Globus pallidus (tissue), 1 donor: ENCODE measurements at regions not wholly inside any gene's neighbourhood (a gene's known extent, or its start where the extent isn't known, plus 50 kb on each side); places are given as distances from the start of the nearest gene placed in this dataset.
"Not testable (repeated sequence)": the region's sequence is repeated elsewhere in the genome, so short reads cannot be mapped to it uniquely, and the experiment has no call there.

ENCODE experiments used
- DNase-seq: peaks from one replicate; pipeline ENCODE4 v3.0.0-alpha.2; 2015; ENCODE audit warnings: low spot score

DNA sequence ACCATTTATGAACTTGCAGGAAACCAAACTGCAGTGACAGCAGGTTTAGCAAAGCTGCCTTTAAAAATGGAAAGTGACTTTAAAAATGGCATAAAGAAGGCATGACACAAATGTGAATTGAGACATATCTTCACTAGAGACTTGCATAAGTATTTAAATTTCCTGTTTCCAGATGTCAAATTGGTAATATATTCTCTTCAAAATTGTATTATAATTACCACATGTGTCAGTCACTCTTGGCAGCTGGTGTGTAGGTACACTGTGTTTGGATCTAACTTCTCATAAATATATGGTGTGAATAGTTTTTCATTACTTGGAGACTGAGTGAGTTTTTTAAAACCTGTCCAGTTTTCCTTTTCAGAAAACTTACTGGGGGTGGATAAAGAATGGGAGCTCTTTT is 636.2 kb upstream of the SGO1 start:
- DNase-seq: no peak

DNA sequence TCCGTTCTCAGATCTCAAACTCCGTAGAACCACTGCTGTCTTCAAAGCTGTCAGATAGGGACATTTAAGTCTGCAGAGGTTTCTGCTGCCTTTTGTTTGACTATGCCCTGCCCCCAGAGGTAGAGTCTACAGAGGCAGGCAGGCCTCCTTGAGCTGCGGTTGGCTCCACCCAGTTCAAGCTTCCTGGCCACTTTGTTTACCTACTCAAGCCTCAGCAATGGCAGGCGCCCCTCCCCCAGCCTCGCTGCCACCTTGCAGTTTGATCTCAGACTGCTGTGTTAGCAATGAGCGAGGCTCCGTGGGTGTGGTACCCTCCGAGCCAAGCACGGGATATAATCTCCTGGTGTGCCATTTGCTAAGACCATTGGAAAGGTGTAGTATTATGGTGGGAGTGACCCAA is 634.9 kb upstream of the SGO1 start:
- not testable (repeated sequence) for DNase-seq

DNA sequence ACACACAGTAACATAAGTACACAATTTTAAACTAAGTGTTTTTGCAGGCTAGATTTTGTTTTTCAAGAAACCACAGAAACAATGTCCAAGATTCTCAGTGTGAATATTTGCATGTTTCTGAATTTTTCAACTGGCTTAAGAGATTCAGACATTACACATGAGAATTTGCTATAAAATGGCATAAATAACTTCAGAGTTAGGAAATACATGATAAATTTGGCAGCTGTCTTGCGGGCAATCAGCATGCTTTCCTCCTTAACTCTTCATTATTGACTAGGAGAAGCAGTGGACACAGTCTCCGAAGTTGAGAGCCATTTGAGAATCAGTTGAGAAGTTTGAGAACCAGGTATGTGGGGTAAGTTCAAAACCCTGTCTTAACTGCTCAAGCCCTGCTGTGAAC is 625.6 kb upstream of the SGO1 start:
- no peak for DNase-seq

DNA sequence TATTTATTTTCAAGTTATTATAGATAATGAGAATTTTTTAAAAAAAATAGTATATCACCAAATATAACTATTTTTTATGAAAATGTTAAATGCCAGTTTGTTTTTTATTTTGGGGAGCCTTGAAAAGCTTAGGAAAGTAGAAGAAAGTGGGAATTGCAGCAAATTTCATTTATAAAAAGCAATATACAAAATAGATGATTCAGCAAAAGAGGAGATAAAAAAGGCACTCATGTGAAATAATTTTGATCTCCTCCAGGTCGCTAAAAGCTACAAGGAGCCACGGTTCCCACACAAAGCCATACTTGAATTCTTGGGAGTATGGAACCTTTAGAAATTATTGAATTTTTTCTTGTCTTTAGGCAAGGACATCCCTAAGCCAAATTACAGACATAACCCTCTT is 625.0 kb upstream of the SGO1 start:
- DNase-seq: no peak

DNA sequence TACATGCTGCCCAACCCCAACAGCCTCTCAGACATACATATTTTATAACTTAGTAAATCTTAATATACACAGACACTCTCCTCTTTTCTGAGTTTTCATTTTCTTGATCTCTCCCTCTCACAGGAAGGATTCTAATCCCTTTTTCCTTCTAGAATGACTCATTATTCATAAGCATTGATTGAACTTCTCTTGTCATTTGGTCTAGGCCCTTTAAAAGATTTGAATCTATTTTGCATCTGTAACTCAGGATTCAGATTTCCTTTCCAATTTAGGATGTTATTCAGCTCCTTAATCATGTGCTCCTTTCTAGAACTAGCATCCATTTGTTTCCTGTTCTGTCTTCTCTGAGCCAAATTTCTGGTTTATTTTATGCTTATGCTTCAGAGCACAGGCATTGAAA is 624.5 kb upstream of the SGO1 start:
- no peak for DNase-seq

DNA sequence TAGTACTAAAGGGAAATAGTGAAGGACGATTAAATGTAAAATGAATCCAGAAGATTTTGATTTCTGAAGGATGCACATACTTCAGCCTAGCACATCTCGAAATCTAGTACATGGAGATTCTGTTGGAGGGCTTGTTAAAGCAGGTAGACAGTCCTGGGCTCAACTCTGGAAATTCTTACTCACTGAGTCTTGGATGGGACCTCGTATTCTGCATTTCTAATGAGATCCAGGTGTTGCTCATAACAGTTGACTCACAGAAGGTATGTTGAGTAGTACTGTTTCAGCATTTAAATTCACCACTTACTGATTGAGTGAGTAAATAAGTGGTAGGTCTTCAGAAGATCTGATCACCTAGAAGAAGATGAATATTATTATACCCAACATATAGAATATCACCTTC is 623.4 kb upstream of the SGO1 start:
- DNase-seq: no peak

DNA sequence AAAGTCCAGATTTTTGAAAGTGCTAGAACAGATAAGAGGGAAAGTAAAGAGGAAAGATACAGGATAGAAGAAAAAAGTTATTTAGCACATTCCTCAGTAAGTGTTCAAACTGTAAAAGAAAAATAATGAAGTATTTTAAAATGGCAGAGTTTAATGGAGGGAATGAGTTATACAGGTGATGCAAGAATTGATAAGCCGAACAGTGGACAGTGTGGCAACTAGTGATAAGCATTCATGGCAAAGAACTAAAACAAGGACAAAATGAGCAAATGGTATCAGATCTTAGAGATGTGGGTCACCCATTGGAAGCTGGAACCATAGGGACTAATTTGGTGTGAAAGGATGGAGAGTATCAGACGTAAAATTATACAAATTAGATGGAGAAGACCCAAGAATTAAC is 622.9 kb upstream of the SGO1 start:
- DNase-seq: no peak

DNA sequence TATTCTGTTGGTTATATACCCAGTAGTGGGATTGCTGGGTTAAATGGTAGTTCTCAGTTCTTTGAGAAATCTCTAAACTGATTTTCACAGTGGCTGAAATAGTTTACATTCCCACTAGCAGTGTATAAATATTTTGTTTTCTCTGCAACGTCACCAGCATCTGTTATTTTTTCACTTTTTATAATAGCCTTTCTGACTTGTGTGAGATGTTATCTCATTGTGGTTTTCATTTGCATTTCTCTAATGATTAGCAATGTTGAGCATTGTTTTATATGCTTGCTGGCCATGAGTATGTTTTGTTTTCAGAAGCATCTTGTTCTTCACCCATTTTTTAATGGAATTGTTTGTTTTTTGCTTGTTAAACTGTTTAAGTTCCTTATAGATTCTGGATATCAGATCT is 612.7 kb upstream of the SGO1 start:
- DNase-seq: no peak

DNA sequence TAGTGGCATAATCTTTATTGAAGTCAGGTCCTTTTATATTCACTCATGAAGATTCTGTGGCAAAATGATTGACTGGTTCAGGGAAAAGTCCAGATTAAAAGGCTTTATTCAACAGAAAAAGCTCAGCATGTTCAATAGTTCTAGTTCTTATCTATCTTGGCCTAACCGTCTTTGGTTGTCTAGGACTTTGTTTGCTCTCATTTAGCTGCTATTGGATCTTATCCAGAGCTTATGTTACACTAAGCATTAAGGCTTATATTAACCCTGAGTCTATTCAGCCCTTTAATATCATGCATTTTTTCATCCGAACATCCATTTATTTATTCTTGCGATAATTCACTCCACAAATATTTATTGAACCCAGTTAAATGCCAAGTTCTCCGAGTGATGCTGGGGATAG is 601.0 kb upstream of the SGO1 start:
- DNase-seq: no peak

DNA sequence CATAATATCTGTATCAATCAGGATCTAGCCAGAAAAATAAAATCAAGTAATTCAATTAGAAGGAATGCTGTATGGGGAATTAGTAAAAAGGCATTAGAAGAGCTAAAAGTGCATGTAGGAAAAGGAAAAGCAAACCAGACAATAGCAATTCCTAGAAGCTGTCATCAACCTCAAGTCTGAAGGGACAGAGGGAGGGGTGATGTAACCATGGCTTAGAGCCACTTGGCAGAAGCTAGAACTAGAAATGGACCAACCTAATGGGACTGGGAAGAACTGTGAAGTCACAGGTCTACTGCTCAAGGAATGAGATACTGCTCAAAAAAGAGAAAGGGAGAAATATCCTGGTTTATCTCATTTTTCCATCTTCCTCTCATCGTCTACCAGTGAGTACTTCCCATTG is 590.7 kb upstream of the SGO1 start:
- no peak for DNase-seq

DNA sequence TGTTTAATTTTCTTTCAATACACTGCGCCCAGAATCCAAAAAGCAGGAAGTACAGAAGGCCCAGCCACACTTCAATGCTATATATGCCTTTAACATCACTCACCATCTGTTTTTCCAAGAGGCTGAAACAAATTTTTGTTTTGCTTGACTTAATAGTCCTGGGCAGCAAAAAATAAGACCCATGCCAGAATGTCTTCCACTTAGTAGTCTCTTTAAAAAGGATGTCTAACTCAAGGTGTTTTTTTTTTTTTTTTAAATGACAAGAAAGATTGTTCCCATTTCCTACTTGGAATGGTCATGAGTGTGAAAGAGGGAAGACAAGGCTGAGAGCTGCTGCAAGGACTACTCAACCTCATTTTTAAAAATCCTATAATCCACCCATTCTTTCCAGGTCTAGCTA is 590.3 kb upstream of the SGO1 start:
- no peak for DNase-seq

DNA sequence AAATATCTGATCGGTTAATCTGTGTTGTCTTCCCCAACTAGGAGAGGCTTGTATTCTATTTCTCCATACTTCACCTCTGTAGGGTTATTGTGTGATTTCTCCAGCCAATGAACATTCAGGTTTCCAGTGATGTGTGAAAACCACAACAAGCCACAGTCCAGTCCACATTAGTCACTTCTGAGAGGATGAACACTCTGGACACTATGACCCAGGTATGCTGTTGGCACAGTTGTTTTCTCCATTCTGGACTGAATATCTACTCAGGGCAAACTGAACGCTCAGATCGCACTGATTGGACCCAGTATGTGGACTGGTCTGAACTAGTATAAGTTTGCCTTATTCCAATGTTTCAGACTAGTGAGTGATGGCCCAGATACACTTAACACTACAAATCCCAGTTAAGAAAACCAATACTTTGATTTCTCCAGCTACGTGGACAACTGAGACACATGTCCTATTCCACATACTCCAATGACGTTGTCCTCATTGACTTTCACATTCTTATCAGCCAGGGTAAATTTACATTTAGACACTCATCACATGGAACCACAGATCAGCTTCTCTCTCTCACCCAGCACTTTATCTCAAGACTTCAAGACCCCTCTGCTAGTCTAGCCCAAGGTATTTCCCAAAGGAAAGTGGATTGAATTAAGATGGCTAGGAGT is 587.4 kb upstream of the SGO1 start:
- DNase-seq: no peak

DNA sequence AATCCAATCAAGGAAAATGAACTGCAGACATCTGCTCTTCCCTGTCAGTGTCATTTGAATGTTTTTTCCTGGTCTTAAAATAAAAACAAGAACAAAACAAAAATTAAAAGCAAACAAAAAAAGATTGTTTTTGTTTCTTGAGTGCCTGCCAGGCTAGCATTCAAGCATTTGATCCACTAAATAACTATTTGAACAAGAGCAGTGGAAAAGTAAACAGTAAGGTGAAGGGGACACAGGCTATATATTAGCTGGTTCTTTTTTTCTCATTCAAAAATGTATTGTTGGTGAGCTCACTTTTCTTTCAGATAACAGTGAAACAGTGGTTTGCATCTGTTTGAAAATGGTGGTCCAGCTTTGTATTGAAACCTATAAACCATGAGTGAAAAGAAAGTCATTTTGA is 586.9 kb upstream of the SGO1 start:
- DNase-seq: no peak

DNA sequence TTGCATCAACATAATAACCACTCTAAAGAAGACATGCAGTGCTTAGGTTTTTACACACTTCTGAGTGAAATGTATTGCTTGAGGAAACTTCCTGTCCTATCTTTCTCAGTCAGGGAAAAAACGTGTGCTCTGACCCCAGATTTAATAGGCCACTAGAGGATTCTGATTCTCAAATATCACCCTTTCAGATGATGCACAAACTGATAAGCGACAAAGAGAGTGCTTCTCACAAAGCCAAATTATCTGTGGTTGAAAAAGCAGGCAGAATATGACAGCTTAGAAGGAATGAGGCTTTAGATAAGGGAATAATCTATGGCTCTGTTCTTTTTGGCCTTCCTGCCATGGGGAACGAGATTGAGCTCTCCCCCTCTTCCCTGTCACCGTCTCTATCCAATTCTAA is 583.4 kb upstream of the SGO1 start:
- no peak for DNase-seq

DNA sequence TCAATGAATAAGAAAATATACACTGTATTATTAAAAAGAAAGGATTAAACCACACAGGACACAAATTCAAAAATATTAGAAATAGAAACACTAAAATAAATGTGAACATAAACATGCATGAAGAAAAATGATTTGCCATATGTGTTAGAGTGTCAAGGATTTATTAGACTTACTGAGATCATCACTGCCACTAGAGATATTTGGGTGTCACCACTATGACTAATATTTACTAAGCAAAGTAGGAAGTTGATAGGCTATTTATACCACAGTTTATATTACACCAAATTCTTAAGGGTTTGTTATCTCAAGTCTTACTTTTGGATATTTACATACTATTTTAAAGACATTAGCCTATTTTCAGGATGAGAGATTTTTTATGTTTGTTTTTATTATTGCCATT is 575.0 kb upstream of the SGO1 start:
- DNase-seq: no peak

DNA sequence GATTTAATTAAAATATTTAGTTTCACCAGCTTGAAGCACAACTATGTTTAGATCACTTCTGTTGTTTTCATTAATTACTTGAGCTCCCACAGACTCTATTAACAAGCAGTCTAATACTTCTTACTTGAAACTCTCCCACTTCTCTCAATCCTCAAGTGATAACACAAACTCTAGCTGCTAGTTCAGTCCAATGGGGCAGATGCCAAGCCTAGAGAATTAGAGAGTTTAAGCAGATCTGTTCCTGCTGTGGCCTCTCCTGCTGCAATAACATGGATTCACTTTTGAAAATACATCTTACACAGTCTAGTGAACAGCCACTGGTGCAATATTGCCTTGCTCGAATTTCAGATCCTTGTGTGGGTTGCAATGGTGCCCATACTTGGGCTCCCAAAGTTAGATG is 566.4 kb upstream of the SGO1 start:
- no peak for DNase-seq

DNA sequence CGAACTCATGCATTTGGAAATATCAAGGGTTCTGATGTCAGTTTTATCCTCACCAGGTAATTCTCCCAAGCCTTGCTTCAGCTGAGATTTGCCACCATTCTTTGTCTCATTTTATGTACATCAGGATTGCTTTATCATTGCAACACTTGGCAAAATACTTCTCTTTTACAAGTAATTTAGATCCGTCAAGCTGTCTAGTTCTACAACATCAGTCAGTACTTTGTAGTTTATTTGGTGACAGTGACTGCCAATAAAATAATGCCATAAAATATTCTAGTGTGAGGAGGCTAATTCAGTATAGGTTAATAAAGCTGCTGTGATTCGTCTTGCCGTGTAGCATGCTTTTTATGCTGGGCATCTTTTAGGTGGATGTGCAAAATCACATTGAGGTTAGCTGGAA is 565.3 kb upstream of the SGO1 start:
- DNase-seq: no peak

DNA sequence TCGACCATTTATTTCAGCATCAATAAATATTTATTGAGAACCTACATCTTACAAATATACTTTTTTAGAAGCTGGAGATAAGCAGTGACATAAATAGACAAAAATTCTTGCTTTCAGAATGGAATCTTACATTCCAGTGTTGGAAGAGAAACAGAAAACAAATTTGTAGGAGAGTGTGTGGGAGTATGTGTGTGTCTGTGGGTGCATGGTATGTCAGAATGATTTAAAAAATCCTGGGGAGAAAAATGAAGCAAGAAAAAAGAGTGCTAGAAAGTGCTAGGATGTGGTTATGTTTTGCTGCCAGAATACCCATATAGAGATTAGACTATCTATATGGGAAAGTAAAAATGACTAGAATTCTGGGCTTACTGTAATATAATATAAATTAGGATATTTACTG is 561.7 kb upstream of the SGO1 start:
- no peak for DNase-seq

DNA sequence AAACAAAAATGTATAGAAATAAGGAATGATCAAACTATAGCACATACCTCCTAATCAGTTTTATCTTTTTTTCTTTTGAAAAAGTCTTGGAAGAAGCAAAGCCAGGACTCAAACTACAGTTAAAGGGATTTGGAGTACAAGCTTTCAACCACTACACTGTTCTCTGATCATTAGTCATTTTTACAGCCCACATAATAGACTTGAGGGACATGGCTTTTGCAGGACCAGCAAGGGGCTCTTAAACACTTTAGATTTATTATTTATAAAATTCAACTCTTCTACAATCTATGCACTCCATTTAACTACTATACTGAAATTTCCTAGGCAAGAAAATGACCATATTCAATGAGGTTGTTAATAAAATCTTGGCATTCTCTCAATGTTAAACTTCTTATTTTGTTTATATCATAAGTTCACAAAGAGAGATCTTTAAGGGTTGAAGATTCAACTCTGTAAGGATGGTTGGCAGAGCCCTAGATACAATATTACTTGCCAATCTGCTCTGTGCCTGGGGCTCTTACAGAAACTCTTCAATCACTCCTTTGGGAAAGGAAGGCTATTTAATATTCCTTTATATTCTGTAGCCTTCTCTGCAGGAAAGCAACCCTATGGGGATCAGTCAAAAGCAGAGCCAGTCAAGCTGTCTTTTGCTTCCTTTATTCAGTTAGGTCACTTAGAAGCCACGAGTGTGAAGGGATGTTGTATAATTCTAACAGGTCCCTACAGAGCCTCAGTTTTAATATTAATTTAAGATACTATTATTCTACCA is 557.7 kb upstream of the SGO1 start:
- DNase-seq: no peak

DNA sequence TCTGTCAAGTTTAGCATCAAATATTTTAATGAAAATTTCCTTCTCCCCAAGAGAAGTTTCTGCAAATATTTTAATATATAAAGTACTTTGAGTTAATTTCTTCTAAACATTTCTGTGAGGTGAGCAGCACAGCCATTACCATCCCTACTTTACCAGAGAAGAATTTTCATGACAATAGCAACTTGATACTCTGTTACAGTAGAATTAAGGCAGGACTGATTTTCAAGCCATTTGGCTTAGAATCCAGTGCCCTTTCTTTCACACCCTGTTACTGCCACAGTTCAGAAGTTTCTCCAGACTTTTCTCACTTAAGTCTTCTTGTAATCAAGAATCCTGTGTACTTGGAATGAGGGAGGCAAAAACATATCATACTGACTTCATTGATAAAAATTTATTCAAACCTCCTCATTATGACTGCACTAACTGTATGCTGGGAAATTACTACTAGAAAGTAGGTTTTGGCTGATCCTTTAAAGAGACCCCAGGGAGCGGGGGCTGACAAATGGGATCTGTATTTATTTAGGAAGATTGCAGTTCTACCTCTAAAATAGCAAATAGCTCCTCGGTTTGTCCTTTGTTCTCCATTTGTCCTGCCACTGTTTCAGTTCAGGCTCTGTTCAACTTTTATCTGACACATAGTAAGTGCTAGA is 557.0 kb upstream of the SGO1 start:
- no peak for DNase-seq

DNA sequence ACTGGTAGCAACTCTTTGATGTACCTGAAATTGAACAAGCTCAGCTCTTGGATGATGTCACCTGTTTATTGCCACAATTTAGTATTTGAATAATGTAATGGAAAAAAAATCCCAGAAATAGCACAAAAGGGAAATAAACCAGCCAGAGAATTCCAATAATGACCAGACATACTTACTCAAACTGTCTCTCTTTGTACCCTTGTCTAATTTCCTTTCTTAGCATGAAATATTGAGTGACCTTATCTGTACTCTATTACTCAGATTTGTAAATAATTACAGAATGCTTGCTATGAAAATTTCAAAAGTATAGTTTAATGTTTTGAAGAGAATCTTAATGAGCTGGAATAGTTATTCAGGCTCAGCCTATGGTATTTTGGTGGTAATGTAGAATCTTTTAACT is 555.4 kb upstream of the SGO1 start:
- no peak for DNase-seq

DNA sequence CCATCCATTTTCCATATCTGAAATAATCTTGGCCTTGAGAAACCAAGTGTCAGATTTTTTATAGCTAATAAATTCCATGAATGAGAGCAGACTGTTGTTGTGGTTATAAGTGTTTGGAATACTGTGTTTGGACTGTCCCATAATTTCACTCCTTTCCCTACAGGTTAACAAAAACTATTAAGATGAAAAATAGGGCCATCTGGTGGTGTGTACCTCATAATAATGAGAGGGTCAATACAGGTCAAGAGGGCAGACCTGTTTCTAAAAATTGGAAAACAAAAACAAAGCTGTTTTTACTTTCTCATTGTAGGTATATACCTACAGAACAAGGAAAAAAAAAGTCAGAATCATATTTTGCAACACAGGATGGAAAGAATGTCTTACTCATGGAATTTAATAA is 553.8 kb upstream of the SGO1 start:
- DNase-seq: no peak

DNA sequence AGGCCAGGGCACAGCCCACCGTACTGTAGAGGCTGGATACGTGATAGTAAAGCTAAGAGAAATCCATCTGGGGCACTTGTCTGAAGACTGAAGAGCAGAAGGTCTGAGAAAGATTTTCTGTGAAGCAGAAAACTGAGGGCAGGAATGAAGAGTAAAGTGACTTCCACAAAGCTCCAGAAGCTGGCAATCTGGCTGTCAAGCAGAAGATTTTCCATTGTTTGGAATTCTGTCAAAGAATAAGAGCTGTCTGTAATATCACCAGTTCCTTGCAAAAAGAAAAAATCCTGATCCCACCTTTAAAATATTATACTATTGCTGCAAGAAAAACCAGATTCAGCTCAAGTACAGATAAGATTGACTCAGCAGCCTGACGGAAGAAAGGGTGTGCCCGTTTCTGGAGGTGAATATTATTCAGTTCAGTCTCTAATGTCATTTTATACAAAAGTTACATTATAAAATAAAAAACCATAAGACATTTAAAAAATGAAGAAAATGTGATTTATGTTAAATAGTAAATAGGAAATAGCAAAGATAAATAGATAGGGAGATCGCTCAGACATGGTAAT is 550.4 kb upstream of the SGO1 start:
- no peak for DNase-seq
